ENCODE measurements at regions not wholly inside any gene's neighbourhood (a gene's known extent, or its start where the extent isn't known, plus 50 kb on each side); places are given as distances from the start of the nearest gene placed in this dataset.

- no peak for TF ChIP-seq CTCF (IDR thresholded peaks at IDR 0.05; ENCODE audit: low read length)
- TF ChIP-seq EZH2phosphoT487 (IDR thresholded peaks at IDR 0.05; ENCODE audit: low read length), result no peak
- TF ChIP-seq EZH2 (optimal IDR thresholded peaks at IDR 0.05; ENCODE audit: low read depth, low read length), result no peak
These were observed 208.0 kb downstream of the RBM43 start for GRCh38 chr2:151053661-151053990.
